IMR-90 (cell line): ENCODE measurements at regions not wholly inside any gene's neighbourhood (a gene's known extent, or its start where the extent isn't known, plus 50 kb on each side); places are given as distances from the start of the nearest gene placed in this dataset.

Source experiments
- ATAC-seq: fragments of 200-7000 bp; cut with Tn5 transposase; 2 replicates; pipeline ENCODE4 v1.9.1; 2020; ENCODE audit warnings: low read depth, mild to moderate bottlenecking, moderate library complexity
- BruUV-seq: library from RNA; stranded (reverse); fragments of 400-500 nt; replicated peaks from 2 replicates; lab custom pipeline; 2021; lab: Mats Ljungman, UMichigan
- CTCF ChIA-PET: fragments of 300-600 bp; formaldehyde crosslinking; extraction: SDS; loops from one replicate; lab custom pipeline; 2021; ENCODE audit warnings: antibody characterized with exemption; lab: Yijun Ruan, JAX
- POLR2A ChIA-PET: fragments of 300-600 bp; sonication (Branson Sonifier 250); formaldehyde crosslinking; loops from one replicate; lab custom pipeline; 2022; ENCODE audit warnings: antibody characterized with exemption; ENCODE audit not compliant: unreplicated experiment; lab: Charles Lee
- DNase-seq: peaks from one replicate; pipeline ENCODE4 v3.0.0; 2013
- H2AFZ ChIP-seq: replicated peaks from 2 replicates; pipeline ENCODE3; 2013; ENCODE audit warnings: low read length, mild to moderate bottlenecking; ENCODE audit not compliant: poor library complexity
- H2AK5ac ChIP-seq: 2 replicates; pipeline ENCODE4 v1.6.1; 2013; ENCODE audit warnings: low read depth, low read length, inconsistent platforms
- H2AK9ac ChIP-seq: replicated peaks from 2 replicates; pipeline ENCODE3; 2013; ENCODE audit warnings: mild to moderate bottlenecking, low read depth, low read length, moderate library complexity; ENCODE audit not compliant: poor library complexity
- H2BK120ac ChIP-seq: 2 replicates; pipeline ENCODE4 v1.6.1; 2013; ENCODE audit warnings: low read depth, low read length, inconsistent platforms
- H2BK15ac ChIP-seq: 3 replicates; pipeline ENCODE4 v1.6.1; 2013; ENCODE audit warnings: low read depth, low read length, inconsistent platforms
- H2BK20ac ChIP-seq: 2 replicates; pipeline ENCODE4 v1.6.1; 2013; ENCODE audit warnings: low read depth, mild to moderate bottlenecking, inconsistent platforms, low read length, moderate library complexity
- H2BK5ac ChIP-seq: 2 replicates; pipeline ENCODE4 v1.6.1; 2013; ENCODE audit warnings: mild to moderate bottlenecking, low read depth, low read length, inconsistent platforms; ENCODE audit not compliant: poor library complexity, severe bottlenecking
- H3K14ac ChIP-seq: replicated peaks from 2 replicates; pipeline ENCODE4 v1.6.1; 2013; ENCODE audit warnings: low read depth, low read length, inconsistent platforms
- H3K18ac ChIP-seq: 2 replicates; pipeline ENCODE4 v1.6.1; 2013; ENCODE audit warnings: low read depth, low read length, control low read depth
- H3K23ac ChIP-seq: 2 replicates; pipeline ENCODE4 v1.6.1; 2013; ENCODE audit warnings: low read depth, low read length, inconsistent platforms
- H3K27ac ChIP-seq: 2 replicates; pipeline ENCODE4 v1.5.1; 2013; ENCODE audit warnings: mild to moderate bottlenecking, control low read depth, low read length; ENCODE audit not compliant: insufficient read depth
- H3K27me3 ChIP-seq: 2 replicates; pipeline ENCODE4 v1.6.1; 2013; ENCODE audit warnings: low read length; ENCODE audit not compliant: control insufficient read depth, insufficient read depth
- H3K36me3 ChIP-seq: 2 replicates; pipeline ENCODE4 v1.6.1; 2013; ENCODE audit warnings: low read length, mixed read lengths; ENCODE audit not compliant: control insufficient read depth, insufficient read depth
- H3K4ac ChIP-seq: 2 replicates; pipeline ENCODE4 v1.6.1; 2013; ENCODE audit warnings: low read depth, low read length, inconsistent platforms
- H3K4me1 ChIP-seq: 2 replicates; pipeline ENCODE4 v1.6.1; 2013; ENCODE audit warnings: low read length, mixed read lengths; ENCODE audit not compliant: control insufficient read depth, insufficient read depth
- H3K4me2 ChIP-seq: 2 replicates; pipeline ENCODE4 v1.6.1; 2013; ENCODE audit warnings: low read depth, mild to moderate bottlenecking, control low read depth, low read length, moderate library complexity
- H3K4me3 ChIP-seq: 2 replicates; pipeline ENCODE4 v1.5.1; 2013; ENCODE audit warnings: low read depth, mild to moderate bottlenecking, control low read depth, low read length, moderate library complexity; ENCODE audit not compliant: insufficient read depth
- H3K56ac ChIP-seq: 2 replicates; pipeline ENCODE4 v1.6.1; 2013; ENCODE audit warnings: low read length, inconsistent platforms; ENCODE audit not compliant: insufficient read depth; ENCODE audit errors: extremely low read depth
- H3K79me1 ChIP-seq, 2 experiments: 2 replicates each; pipeline ENCODE4 v1.6.1; 2013; ENCODE audit warnings: low read length in 2 of 2, inconsistent platforms in 1 of 2, low read depth in 1 of 2
- H3K9ac ChIP-seq: 2 replicates; pipeline ENCODE4 v1.6.1; 2013; ENCODE audit warnings: low read depth, low read length, control low read depth
- H3K9me1 ChIP-seq: 2 replicates; pipeline ENCODE4 v1.6.1; 2013; ENCODE audit warnings: low read length, inconsistent platforms; ENCODE audit not compliant: insufficient read depth
- H3K9me3 ChIP-seq: 2 replicates; pipeline ENCODE4 v1.6.1; 2013; ENCODE audit warnings: low read length; ENCODE audit not compliant: control insufficient read depth, insufficient read depth
- H4K20me1 ChIP-seq: 2 replicates; pipeline ENCODE4 v1.6.1; 2013; ENCODE audit warnings: low read length, inconsistent platforms; ENCODE audit not compliant: insufficient read depth
- H4K5ac ChIP-seq: 2 replicates; pipeline ENCODE4 v1.6.1; 2013; ENCODE audit warnings: mild to moderate bottlenecking, low read depth, low read length, control low read depth
- H4K8ac ChIP-seq, 2 experiments: 2 replicates each; pipeline ENCODE4 v1.6.1; 2013; ENCODE audit warnings: low read depth in 2 of 2, low read length in 2 of 2, control low read depth in 1 of 2, inconsistent platforms in 1 of 2
- H4K91ac ChIP-seq: 2 replicates; pipeline ENCODE4 v1.6.1; 2013; ENCODE audit warnings: low read depth, low read length, inconsistent platforms; ENCODE audit not compliant: insufficient read depth
- CEBPB ChIP-seq: IDR thresholded peaks from 2 replicates; pipeline ENCODE4 v1.6.1; 2012; ENCODE audit warnings: low read depth, low read length, improper control_type of control experiment
- FOS ChIP-seq: fragments of 150-350 bp; IDR thresholded peaks from 2 replicates; pipeline ENCODE4 v1.6.1; 2016; ENCODE audit warnings: low read depth, low read length
- MAZ ChIP-seq: IDR thresholded peaks from 2 replicates; pipeline ENCODE4 v1.6.1; 2012; ENCODE audit warnings: low read depth, mild to moderate bottlenecking, low read length, improper control_type of control experiment, moderate library complexity, borderline replicate concordance
- MXI1 ChIP-seq: IDR thresholded peaks from 2 replicates; pipeline ENCODE4 v1.6.1; 2012; ENCODE audit warnings: low read depth, mild to moderate bottlenecking, low read length, moderate library complexity, borderline replicate concordance
- NFE2L2 ChIP-seq: fragments of 150-350 bp; IDR thresholded peaks from 2 replicates; pipeline ENCODE4 v1.6.1; 2016; ENCODE audit warnings: low read depth, mild to moderate bottlenecking, low read length
- POLR2A ChIP-seq: IDR thresholded peaks from 2 replicates; pipeline ENCODE4 v1.6.1; 2012; ENCODE audit warnings: mild to moderate bottlenecking, low read depth, low read length
- RCOR1 ChIP-seq: IDR thresholded peaks from 2 replicates; pipeline ENCODE4 v1.6.1; 2012; ENCODE audit warnings: mild to moderate bottlenecking, low read length, improper control_type of control experiment; ENCODE audit not compliant: insufficient replicate concordance
- SMC3 ChIP-seq: fragments of 150-350 bp; IDR thresholded peaks from 2 replicates; pipeline ENCODE4 v1.6.1; 2016; ENCODE audit warnings: low read depth, mild to moderate bottlenecking, antibody characterized with exemption, low read length, moderate library complexity
- dilution Hi-C: fragments of 300-500 bp; cut with HindIII; formaldehyde crosslinking; loops from one replicate; pipeline ENCODE4 v1.14.3; 2018; ENCODE audit warnings: low sequenced_read_pairs; ENCODE audit not compliant: unreplicated experiment
- in situ Hi-C: fragments of 300-500 bp; cut with MboI; formaldehyde crosslinking; loops from 3 replicates; pipeline ENCODE4 v1.14.3; 2019; ENCODE audit warnings: low sequenced_read_pairs, inconsistent platforms, mixed read lengths
- intact Hi-C: fragments of 100-400 bp; cut with micrococcal nuclease; formaldehyde crosslinking; loops from 2 replicates; pipeline ENCODE4 v1.10.0; 2022

GRCh38 chr1:193540511-193540910 is 354.1 kb upstream of the B3GALT2 start:
- no peak overlapping the region for H2BK120ac ChIP-seq
- H3K4me3 ChIP-seq, result no peak overlapping the region
- DNase-seq, result no peak
- no peak overlapping the region for H3K9ac ChIP-seq
- no peaks in the 10 kb centered on the region for H3K27me3 ChIP-seq
- H2AK9ac ChIP-seq, result no peak overlapping the region
- in situ Hi-C loops, result no loop called here
- no peaks in the 10 kb centered on the region for H3K9me3 ChIP-seq
- no peak overlapping the region for H2AK5ac ChIP-seq
- no peaks in the 10 kb centered on the region for H4K20me1 ChIP-seq
- no peak overlapping the region for H2BK20ac ChIP-seq
- no peaks in the 10 kb centered on the region for H3K36me3 ChIP-seq
- dilution Hi-C loops, result no loop called here
- H4K8ac ChIP-seq, result no peak overlapping the region
- no peaks in the 10 kb centered on the region for H3K4me1 ChIP-seq
- H3K4me2 ChIP-seq, result no peak overlapping the region
- H2BK15ac ChIP-seq, result no peak overlapping the region
- H3K79me1 ChIP-seq, result no peaks in the 10 kb centered on the region
- CTCF ChIA-PET, result no interaction called here
- POLR2A ChIA-PET, result no interaction called here
- no peak for ATAC-seq
- no peak overlapping the region for H2AFZ ChIP-seq
- H2BK5ac ChIP-seq, result no peak overlapping the region
- H3K23ac ChIP-seq, result no peak overlapping the region
- intact Hi-C loops, result no loop called here
- no peak overlapping the region for H3K27ac ChIP-seq
- no peak for TF ChIP-seq POLR2A
- TF ChIP-seq RCOR1, result no peak
- TF ChIP-seq NFE2L2, result no peak
- TF ChIP-seq FOS, result no peak
- TF ChIP-seq MXI1, result no peak
- no peak for TF ChIP-seq MAZ
- no peak for TF ChIP-seq CEBPB
- no peak for TF ChIP-seq SMC3
- no peak overlapping the region for H3K18ac ChIP-seq
- no peaks in the 10 kb centered on the region for H3K9me1 ChIP-seq
- H3K14ac ChIP-seq, result no peak overlapping the region
- BruUV-seq, result no TSS peak
- H3K56ac ChIP-seq, result no peak overlapping the region
- H4K91ac ChIP-seq, result no peak overlapping the region
- no peak overlapping the region for H4K5ac ChIP-seq
- no peak overlapping the region for H3K4ac ChIP-seq
